Suprapubic skin (tissue), 4 donors: ENCODE measurements at regions not wholly inside any gene's neighbourhood (a gene's known extent, or its start where the extent isn't known, plus 50 kb on each side); places are given as distances from the start of the nearest gene placed in this dataset.
"Not testable (repeated sequence)": the region's sequence is repeated elsewhere in the genome, so short reads cannot be mapped to it uniquely, and the experiment has no call there.

ENCODE experiments used
- DNase-seq, 2 donors: peaks; one replicate each; pipeline ENCODE4 v3.0.0-alpha.2; 2019; ENCODE audit warnings: low spot score in 2 of 2
- H3K27ac ChIP-seq: fragments of 200-600 bp; sonication (generic); one replicate; pipeline ENCODE4 v1.5.1; 2019
- H3K27me3 ChIP-seq: fragments of 200-600 bp; sonication (generic); one replicate; pipeline ENCODE4 v1.5.1; 2019
- H3K36me3 ChIP-seq: fragments of 200-600 bp; sonication (generic); one replicate; pipeline ENCODE4 v1.5.1; 2019
- H3K4me1 ChIP-seq: fragments of 200-600 bp; sonication (generic); one replicate; pipeline ENCODE4 v1.5.1; 2019
- H3K4me3 ChIP-seq: fragments of 200-600 bp; sonication (generic); one replicate; pipeline ENCODE4 v1.5.1; 2019; ENCODE audit warnings: mild to moderate bottlenecking
- H3K9me3 ChIP-seq: fragments of 200-600 bp; sonication (generic); one replicate; pipeline ENCODE4 v1.5.1; 2019
- EP300 ChIP-seq: sonication (generic); formaldehyde crosslinking; IDR thresholded peaks from one replicate; pipeline ENCODE4 v1.6.1; 2017; ENCODE audit warnings: antibody characterized with exemption
- POLR2A ChIP-seq, 2 donors: fragments of 450-650 bp; IDR thresholded peaks; one replicate each; pipeline ENCODE4 v1.6.1; 2017; ENCODE audit warnings: antibody characterized with exemption in 2 of 2, mild to moderate bottlenecking in 2 of 2, moderate library complexity in 2 of 2
- POLR2AphosphoS5 ChIP-seq, 3 donors: sonication (generic); formaldehyde crosslinking; IDR thresholded peaks; one replicate each; pipeline ENCODE4 v1.6.1; 2017; ENCODE audit warnings: antibody characterized with exemption in 3 of 3
- WGBS: methylation state at CpG from one replicate; pipeline ENCODE4 v1.1.5; 2018; 5-methylcytosine and 5-hydroxymethylcytosine counted together
- TF ChIP-seq, protein P1 (sequence below), 2 donors: fragments of 200-600 bp in 1 of 2; fragments of 450-650 bp in 1 of 2; sonication (generic) in 1 of 2; IDR thresholded peaks; one replicate each; pipeline ENCODE4 v1.5.1; 2016 to 2019; ENCODE audit warnings: antibody characterized with exemption in 2 of 2, mild to moderate bottlenecking in 1 of 2, moderate library complexity in 1 of 2

GRCh38 chr16:17038415-17038814 lies 432.3 kb downstream of the XYLT1 start:
- DNase-seq = no peak
- Histone ChIP-seq H3K27me3 (peaks cover 27% of the 10 kb centered on the region), H3K9me3 (no peaks in the 10 kb centered on the region), H3K4me1 (peaks cover 5% of the 10 kb centered on the region), H3K4me3 (no peak overlapping the region), H3K36me3 (no peaks in the 10 kb centered on the region), H3K27ac (no peak overlapping the region)
- WGBS = 52% methylated on average over 5 of the region's 5 CpGs
- TF ChIP-seq POLR2A (IDR thresholded peaks at IDR 0.05) = no peak
- no peak for TF ChIP-seq POLR2AphosphoS5 (IDR thresholded peaks at IDR 0.05)
- no peak for TF ChIP-seq EP300
- TF ChIP-seq, protein P1, sequence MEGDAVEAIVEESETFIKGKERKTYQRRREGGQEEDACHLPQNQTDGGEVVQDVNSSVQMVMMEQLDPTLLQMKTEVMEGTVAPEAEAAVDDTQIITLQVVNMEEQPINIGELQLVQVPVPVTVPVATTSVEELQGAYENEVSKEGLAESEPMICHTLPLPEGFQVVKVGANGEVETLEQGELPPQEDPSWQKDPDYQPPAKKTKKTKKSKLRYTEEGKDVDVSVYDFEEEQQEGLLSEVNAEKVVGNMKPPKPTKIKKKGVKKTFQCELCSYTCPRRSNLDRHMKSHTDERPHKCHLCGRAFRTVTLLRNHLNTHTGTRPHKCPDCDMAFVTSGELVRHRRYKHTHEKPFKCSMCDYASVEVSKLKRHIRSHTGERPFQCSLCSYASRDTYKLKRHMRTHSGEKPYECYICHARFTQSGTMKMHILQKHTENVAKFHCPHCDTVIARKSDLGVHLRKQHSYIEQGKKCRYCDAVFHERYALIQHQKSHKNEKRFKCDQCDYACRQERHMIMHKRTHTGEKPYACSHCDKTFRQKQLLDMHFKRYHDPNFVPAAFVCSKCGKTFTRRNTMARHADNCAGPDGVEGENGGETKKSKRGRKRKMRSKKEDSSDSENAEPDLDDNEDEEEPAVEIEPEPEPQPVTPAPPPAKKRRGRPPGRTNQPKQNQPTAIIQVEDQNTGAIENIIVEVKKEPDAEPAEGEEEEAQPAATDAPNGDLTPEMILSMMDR (IDR thresholded peaks at IDR 0.05) = no peak

- H3K4me3 ChIP-seq, H3K9me3 ChIP-seq, H3K36me3 ChIP-seq, H3K27ac ChIP-seq, H3K27me3 ChIP-seq, DNase-seq, H3K4me1 ChIP-seq: not testable (repeated sequence)
- 95% methylated on average over 2 of the region's 2 CpGs for WGBS
Observed at GRCh38 chr16:17049109-17049508, 421.7 kb downstream of the XYLT1 start.

DNA sequence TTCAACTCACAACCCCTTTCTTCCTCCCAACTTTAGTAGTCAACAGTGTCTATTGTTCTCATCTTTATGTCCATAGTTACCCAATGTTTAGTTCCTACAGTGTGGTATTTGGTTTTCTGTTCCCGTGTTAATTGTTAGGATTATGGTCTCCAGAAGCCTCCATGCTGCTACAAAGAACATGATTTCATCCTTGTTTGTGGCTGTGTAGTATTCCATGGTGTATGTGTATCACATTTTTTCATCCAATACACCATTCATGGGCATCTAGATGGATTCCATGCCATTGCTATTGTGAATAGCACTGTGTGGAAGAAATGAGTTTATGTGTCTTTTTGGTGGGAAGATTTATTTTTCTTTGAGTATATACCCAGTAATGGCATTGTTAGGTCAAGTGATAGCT lies 420.3 kb downstream of the XYLT1 start:
- H3K36me3 ChIP-seq = no peaks in the 10 kb centered on the region
- no peaks in the 10 kb centered on the region for H3K4me1 ChIP-seq
- DNase-seq = no peak
- 89% methylated on average over 1 of the region's 1 CpG for whole genome bisulfite sequencing
- H3K4me3 ChIP-seq = no peak overlapping the region
- no peak for TF ChIP-seq EP300
- TF ChIP-seq, protein P1 (IDR thresholded peaks at IDR 0.05) = no peak
- no peak for TF ChIP-seq POLR2A (IDR thresholded peaks at IDR 0.05)
- TF ChIP-seq POLR2AphosphoS5 (IDR thresholded peaks at IDR 0.05) = no peak
- no peaks in the 10 kb centered on the region for H3K9me3 ChIP-seq
- no peaks in the 10 kb centered on the region for H3K27me3 ChIP-seq
- no peak overlapping the region for H3K27ac ChIP-seq
